SK-N-SH treated with all-trans-retinoic acid at 6 μM for 48 hours (cell line): ENCODE measurements at regions not wholly inside any gene's neighbourhood (a gene's known extent, or its start where the extent isn't known, plus 50 kb on each side); places are given as distances from the start of the nearest gene placed in this dataset.

Experiments used
- ARNTL ChIP-seq: fragments of 450-650 bp; formaldehyde crosslinking; IDR thresholded peaks from 2 replicates; pipeline ENCODE4 v1.5.0; 2020; ENCODE audit warnings: low read depth, mild to moderate bottlenecking, moderate library complexity, borderline replicate concordance
- BACH2 ChIP-seq: fragments of 250-450 bp; sonication (Bioruptor Pico); IDR thresholded peaks from 2 replicates; pipeline ENCODE4 v1.9.0; 2021; ENCODE audit warnings: mild to moderate bottlenecking, borderline replicate concordance
- CREB5 ChIP-seq: fragments of 250-450 bp; sonication (Bioruptor Pico); IDR thresholded peaks from 2 replicates; pipeline ENCODE4 v1.5.1; 2020; ENCODE audit warnings: low read depth, mild to moderate bottlenecking, moderate library complexity
- ESRRG ChIP-seq: fragments of 250-450 bp; sonication (Bioruptor Pico); IDR thresholded peaks from 2 replicates; pipeline ENCODE4 v1.6.1; 2021; ENCODE audit warnings: mild to moderate bottlenecking
- RARB ChIP-seq: fragments of 250-450 bp; sonication (Bioruptor Pico); IDR thresholded peaks from 2 replicates; pipeline ENCODE4 v1.8.0; 2021; ENCODE audit warnings: mild to moderate bottlenecking, moderate library complexity
- TCF4 ChIP-seq: fragments of 250-450 bp; sonication (Bioruptor Pico); IDR thresholded peaks from 2 replicates; pipeline ENCODE4 v1.8.0; 2021; ENCODE audit warnings: mild to moderate bottlenecking, moderate library complexity, borderline replicate concordance
- ZNF8 ChIP-seq: fragments of 450-650 bp; formaldehyde crosslinking; IDR thresholded peaks from 2 replicates; pipeline ENCODE4 v1.5.0; 2020; ENCODE audit warnings: mild to moderate bottlenecking, moderate library complexity

- TF ChIP-seq CREB5 (no peak), TCF4 (CRISPR knock-in tag) (peak; percentile 84), ARNTL (CRISPR knock-in tag) (no peak), BACH2 (CRISPR knock-in tag) (no peak), RARB (no peak), ZNF8 (CRISPR knock-in tag) (no peak), ESRRG (CRISPR knock-in tag) (no peak)
Observed at GRCh38 chr4:189445613-189446012, 495.1 kb upstream of the FRG1 start.
